CD4-positive, alpha-beta T cell (primary cell): ENCODE measurements at regions not wholly inside any gene's neighbourhood (a gene's known extent, or its start where the extent isn't known, plus 50 kb on each side); places are given as distances from the start of the nearest gene placed in this dataset.

Source experiments
- ATAC-seq: fragments of 200-7000 bp; cut with Tn5 transposase; one replicate; pipeline ENCODE4 v1.10.0; 2022; ENCODE audit warnings: mild to moderate bottlenecking; ENCODE audit not compliant: poor library complexity
- CTCF ChIA-PET: fragments of 350-600 bp; sonication (Branson Sonifier 250); formaldehyde crosslinking; loops from one replicate; lab custom pipeline; 2021; ENCODE audit warnings: antibody characterized with exemption, inconsistent platforms; lab: Charles Lee
- POLR2A ChIA-PET: fragments of 350-600 bp; sonication (Branson Sonifier 250); formaldehyde crosslinking; loops from one replicate; lab custom pipeline; 2021; ENCODE audit warnings: antibody characterized with exemption, inconsistent platforms; lab: Charles Lee
- DNase-seq, 14 experiments: peaks; one replicate each; pipeline ENCODE4 v3.0.0-alpha.2; 2013 to 2020; ENCODE audit warnings: mixed read lengths in 2 of 14
- H3K27ac ChIP-seq, 2 donors: one replicate each; pipeline versions ENCODE4 v1.5.1 to v1.7.0; 2013; ENCODE audit warnings: low read length in 2 of 2, low read depth in 1 of 2, mild to moderate bottlenecking in 1 of 2
- H3K27me3 ChIP-seq, 2 experiments: 1 replicate in 1 of 2; 2 replicates in 1 of 2; pipeline versions ENCODE4 v1.6.1 to v1.7.0; 2013; ENCODE audit warnings: low read length in 2 of 2, control low read depth in 1 of 2, mild to moderate bottlenecking in 1 of 2, moderate library complexity in 1 of 2; ENCODE audit not compliant: insufficient read depth in 2 of 2, control insufficient read depth in 1 of 2
- H3K36me3 ChIP-seq: one replicate; pipeline ENCODE4 v1.6.1; 2013; ENCODE audit warnings: low read length, control low read depth; ENCODE audit not compliant: insufficient read depth
- H3K4me1 ChIP-seq: one replicate; pipeline ENCODE4 v1.6.1; 2013; ENCODE audit warnings: low read length, control low read depth; ENCODE audit not compliant: insufficient read depth
- H3K4me3 ChIP-seq: one replicate; pipeline ENCODE4 v1.5.1; 2013; ENCODE audit warnings: mild to moderate bottlenecking, low read length, moderate library complexity
- H3K9me3 ChIP-seq, 2 experiments: 1 replicate in 1 of 2; 2 replicates in 1 of 2; pipeline versions ENCODE4 v1.6.1 to v1.7.0; 2013; ENCODE audit warnings: low read length in 2 of 2, mild to moderate bottlenecking in 2 of 2, control low read depth in 1 of 2, moderate library complexity in 1 of 2; ENCODE audit not compliant: control insufficient read depth in 1 of 2, insufficient read depth in 1 of 2
- H3K27ac Mint-ChIP-seq: one replicate; pipeline ENCODE4 v1.8.0; 2020; ENCODE audit warnings: mixed read lengths
- H3K27me3 Mint-ChIP-seq: one replicate; pipeline ENCODE4 v1.8.0; 2021; ENCODE audit warnings: mixed read lengths
- H3K36me3 Mint-ChIP-seq: one replicate; pipeline ENCODE4 v1.8.0; 2021; ENCODE audit warnings: low read depth, mixed read lengths
- H3K4me1 Mint-ChIP-seq: one replicate; pipeline ENCODE4 v1.8.0; 2021; ENCODE audit warnings: low read depth, mixed read lengths
- H3K4me3 Mint-ChIP-seq: one replicate; pipeline ENCODE4 v1.8.0; 2020; ENCODE audit warnings: mild to moderate bottlenecking, mixed read lengths
- H3K9me3 Mint-ChIP-seq: one replicate; pipeline ENCODE4 v1.8.0; 2020; ENCODE audit warnings: mixed read lengths
- intact Hi-C, 2 experiments: fragments of 100-400 bp; cut with DNase I in 1 of 2; cut with micrococcal nuclease in 1 of 2; formaldehyde crosslinking; loops; one replicate each; pipeline versions ENCODE4 v1.15.1 to v1.9.0; 2023 to 2025; cut with DNase I, micrococcal nuclease
- TF ChIP-seq, protein P1 (sequence below): fragments of 200-600 bp; IDR thresholded peaks from one replicate; pipeline ENCODE4 v1.8.0; 2022; ENCODE audit warnings: antibody characterized with exemption, mild to moderate bottlenecking

DNA sequence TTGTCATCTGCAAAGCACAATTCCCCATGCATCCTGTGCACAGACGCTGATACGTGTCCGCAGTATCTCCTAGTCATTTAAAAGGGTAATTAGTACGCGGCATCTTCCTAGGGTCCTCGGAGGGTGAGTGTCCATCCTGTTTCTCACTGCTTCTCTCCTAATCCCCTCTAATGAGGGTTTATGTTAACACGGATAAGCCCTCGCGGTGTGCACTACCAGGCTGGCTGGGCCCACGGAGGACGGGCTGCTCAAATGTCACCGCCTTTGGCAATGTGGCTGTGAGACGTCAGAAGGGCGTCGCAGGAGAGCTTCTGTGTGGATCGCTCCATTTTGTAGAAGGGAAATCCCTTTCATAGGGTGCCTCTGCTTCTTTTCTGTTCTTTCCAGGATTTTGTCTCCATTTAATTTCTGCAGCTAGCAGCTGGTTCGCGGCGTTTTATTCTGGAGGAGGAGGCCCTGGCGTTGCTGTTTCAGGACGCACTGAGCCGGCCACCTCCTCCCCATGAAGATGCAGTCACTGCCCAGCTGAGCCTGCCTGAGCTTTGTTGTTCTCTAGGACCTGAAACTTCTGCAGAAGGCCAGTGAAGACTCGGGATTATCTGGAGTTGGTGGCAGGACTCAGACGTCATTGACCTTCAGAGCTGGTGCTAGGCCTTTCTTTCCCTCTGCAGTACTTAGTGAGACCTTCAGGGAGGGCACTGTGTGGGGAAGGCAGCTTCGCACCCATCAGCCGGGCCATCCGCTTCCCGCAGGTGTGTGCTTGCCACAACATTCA lies 326.1 kb upstream of the IRX1 start:
- Histone ChIP-seq H3K4me3 (no peak overlapping the region), H3K27ac (no peak overlapping the region), H3K4me1 (no peaks in the 10 kb centered on the region), H3K9me3 (peaks cover 0 to 57% of the 10 kb centered on the region in 2 experiments), H3K27me3 (no peaks in the 10 kb centered on the region), H3K36me3 (no peaks in the 10 kb centered on the region)
- TF ChIP-seq, protein P1, sequence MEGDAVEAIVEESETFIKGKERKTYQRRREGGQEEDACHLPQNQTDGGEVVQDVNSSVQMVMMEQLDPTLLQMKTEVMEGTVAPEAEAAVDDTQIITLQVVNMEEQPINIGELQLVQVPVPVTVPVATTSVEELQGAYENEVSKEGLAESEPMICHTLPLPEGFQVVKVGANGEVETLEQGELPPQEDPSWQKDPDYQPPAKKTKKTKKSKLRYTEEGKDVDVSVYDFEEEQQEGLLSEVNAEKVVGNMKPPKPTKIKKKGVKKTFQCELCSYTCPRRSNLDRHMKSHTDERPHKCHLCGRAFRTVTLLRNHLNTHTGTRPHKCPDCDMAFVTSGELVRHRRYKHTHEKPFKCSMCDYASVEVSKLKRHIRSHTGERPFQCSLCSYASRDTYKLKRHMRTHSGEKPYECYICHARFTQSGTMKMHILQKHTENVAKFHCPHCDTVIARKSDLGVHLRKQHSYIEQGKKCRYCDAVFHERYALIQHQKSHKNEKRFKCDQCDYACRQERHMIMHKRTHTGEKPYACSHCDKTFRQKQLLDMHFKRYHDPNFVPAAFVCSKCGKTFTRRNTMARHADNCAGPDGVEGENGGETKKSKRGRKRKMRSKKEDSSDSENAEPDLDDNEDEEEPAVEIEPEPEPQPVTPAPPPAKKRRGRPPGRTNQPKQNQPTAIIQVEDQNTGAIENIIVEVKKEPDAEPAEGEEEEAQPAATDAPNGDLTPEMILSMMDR, result no peak
- ChIA-PET CTCF (no interaction called here), POLR2A (no interaction called here)
- no peak overlapping the region for H3K27ac Mint-ChIP-seq
- no peak overlapping the region for H3K4me3 Mint-ChIP-seq
- no peak for ATAC-seq
- intact Hi-C loops, result no loop called here
- H3K9me3 Mint-ChIP-seq, result no peaks in the 10 kb centered on the region
- no peaks in the 10 kb centered on the region for H3K4me1 Mint-ChIP-seq
- no peak for DNase-seq
- H3K36me3 Mint-ChIP-seq, result no peaks in the 10 kb centered on the region
- H3K27me3 Mint-ChIP-seq, result no peaks in the 10 kb centered on the region

DNA sequence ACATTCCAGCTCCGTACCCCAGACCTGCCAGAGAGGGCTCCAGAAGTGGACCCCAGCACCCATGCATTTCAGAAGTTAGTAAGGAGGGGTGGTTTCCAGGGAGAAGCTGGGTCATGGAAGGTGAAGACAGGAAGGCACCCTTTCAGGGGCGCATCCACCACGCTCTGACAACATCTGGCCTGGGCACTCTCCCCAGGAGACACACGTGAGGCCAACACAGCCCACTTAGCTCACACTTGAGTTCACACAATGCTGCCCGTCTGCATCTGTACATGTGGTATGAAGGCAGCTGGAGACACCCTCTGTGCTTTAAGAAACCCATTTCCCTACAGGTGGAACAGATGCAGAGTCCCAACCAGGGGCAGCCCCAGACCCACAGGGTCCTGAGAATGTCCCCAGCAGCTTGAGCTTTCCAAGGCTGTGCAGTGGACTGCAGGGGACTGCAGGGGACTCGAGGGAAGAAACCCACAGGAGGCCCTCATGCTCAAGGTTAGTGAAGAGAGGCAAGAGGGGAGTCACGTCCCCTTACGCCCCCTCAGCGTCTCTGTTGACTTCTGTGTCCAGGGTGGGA lies 326.8 kb upstream of the IRX1 start:
- Mint-ChIP-seq H3K27ac (no peak overlapping the region), H3K4me1 (no peaks in the 10 kb centered on the region), H3K4me3 (no peak overlapping the region), H3K27me3 (no peaks in the 10 kb centered on the region), H3K9me3 (no peaks in the 10 kb centered on the region), H3K36me3 (no peaks in the 10 kb centered on the region)
- POLR2A ChIA-PET, result no interaction called here
- Histone ChIP-seq H3K36me3 (no peaks in the 10 kb centered on the region), H3K9me3 (peaks cover 0 to 57% of the 10 kb centered on the region in 2 experiments), H3K4me1 (no peaks in the 10 kb centered on the region), H3K27me3 (no peaks in the 10 kb centered on the region), H3K4me3 (no peak overlapping the region), H3K27ac (no peak overlapping the region)
- ATAC-seq (no peak), DNase-seq (no peak)
- CTCF ChIA-PET, result no interaction called here
- TF ChIP-seq, protein P1, result no peak
- intact Hi-C loops, result no loop called here

DNA sequence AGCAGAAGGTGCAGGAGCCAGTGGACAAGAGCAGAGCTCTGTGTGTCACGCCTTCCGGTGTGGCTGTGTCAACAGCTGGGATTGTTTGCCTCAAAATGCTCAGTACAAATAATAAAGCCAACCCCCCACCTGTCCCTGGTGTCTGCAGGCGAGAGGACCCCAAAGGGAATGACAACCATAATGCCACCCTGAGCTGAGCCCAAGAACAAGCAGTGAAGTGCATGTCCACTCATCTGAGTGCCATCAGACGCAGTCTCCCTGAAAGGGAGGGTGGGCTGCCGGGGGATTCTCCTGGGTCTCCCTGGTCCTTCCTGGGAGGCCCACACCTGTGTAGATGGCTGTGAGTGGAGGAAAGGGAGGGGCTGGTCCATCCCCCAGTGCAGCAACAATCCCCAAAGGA lies 328.8 kb upstream of the IRX1 start:
- DNase-seq (no peak), ATAC-seq (no peak)
- Mint-ChIP-seq H3K9me3 (no peaks in the 10 kb centered on the region), H3K4me1 (no peaks in the 10 kb centered on the region), H3K4me3 (no peak overlapping the region), H3K27ac (no peak overlapping the region), H3K27me3 (no peaks in the 10 kb centered on the region), H3K36me3 (no peaks in the 10 kb centered on the region)
- CTCF ChIA-PET, result no interaction called here
- Histone ChIP-seq H3K36me3 (no peaks in the 10 kb centered on the region), H3K27me3 (no peaks in the 10 kb centered on the region), H3K4me1 (no peaks in the 10 kb centered on the region), H3K4me3 (no peak overlapping the region), H3K27ac (no peak overlapping the region), H3K9me3 (peaks cover 0 to 58% of the 10 kb centered on the region in 2 experiments)
- POLR2A ChIA-PET, result no interaction called here
- TF ChIP-seq, protein P1, result no peak
- intact Hi-C loops, result no loop called here
